ENCODE measurements at regions not wholly inside any gene's neighbourhood (a gene's known extent, or its start where the extent isn't known, plus 50 kb on each side); places are given as distances from the start of the nearest gene placed in this dataset.

GRCh38 chr7:1336509-1336908 is 103.8 kb downstream of the UNCX start:
- no peak overlapping the region for H3K4me3 ChIP-seq (ENCODE audit: low read depth, low read length)
- no peak for DNase-seq (ENCODE audit: low read depth)

- no peak overlapping the region for H3K4me3 ChIP-seq (ENCODE audit: low read depth, low read length)
- DNase-seq (ENCODE audit: low read depth) = no peak
Measured at GRCh38 chr7:1339611-1340010, 106.9 kb downstream of the UNCX start.

GRCh38 chr7:1340031-1340430 is 107.4 kb downstream of the UNCX start:
- H3K4me3 ChIP-seq (ENCODE audit: low read depth, low read length) = no peak overlapping the region
- DNase-seq (ENCODE audit: low read depth) = no peak

- no peak for DNase-seq (ENCODE audit: low read depth)
- H3K4me3 ChIP-seq (ENCODE audit: low read depth, low read length) = no peak overlapping the region
Measured at GRCh38 chr7:1340461-1341360, 108.0 kb downstream of the UNCX start.

GRCh38 chr7:1341361-1342089 is 108.9 kb downstream of the UNCX start:
- H3K4me3 ChIP-seq (ENCODE audit: low read depth, low read length) = no peak overlapping the region
- DNase-seq (ENCODE audit: low read depth) = no peak

- no peak for DNase-seq (ENCODE audit: low read depth)
Measured at GRCh38 chr7:1342090-1342640, 109.5 kb downstream of the UNCX start.

GRCh38 chr7:1343551-1343950 is 110.9 kb downstream of the UNCX start:
- H3K4me3 ChIP-seq (ENCODE audit: low read depth, low read length) = no peak overlapping the region
- DNase-seq (ENCODE audit: low read depth) = no peak

More at GRCh38 chr7:1342090-1342640, 109.5 kb downstream of the UNCX start:
- no peak overlapping the region for H3K4me3 ChIP-seq (ENCODE audit: low read depth, low read length)

GRCh38 chr7:1344421-1344820 is 111.7 kb downstream of the UNCX start:
- no peak overlapping the region for H3K4me3 ChIP-seq (ENCODE audit: low read depth, low read length)
- no peak for DNase-seq (ENCODE audit: low read depth)

GRCh38 chr7:1344981-1345701 is 112.5 kb downstream of the UNCX start:
- no peak for DNase-seq (ENCODE audit: low read depth)
- H3K4me3 ChIP-seq (ENCODE audit: low read depth, low read length) = no peak overlapping the region

- DNase-seq (ENCODE audit: low read depth) = no peak
- no peak overlapping the region for H3K4me3 ChIP-seq (ENCODE audit: low read depth, low read length)
Measured at GRCh38 chr7:1345796-1346755, 113.2 kb downstream of the MICALL2 start.

- H3K4me3 ChIP-seq (ENCODE audit: low read depth, low read length) = no peak overlapping the region
- DNase-seq (ENCODE audit: low read depth) = no peak
Measured at GRCh38 chr7:1346851-1347250, 112.4 kb downstream of the MICALL2 start.

- no peak for DNase-seq (ENCODE audit: low read depth)
- H3K4me3 ChIP-seq (ENCODE audit: low read depth, low read length) = no peak overlapping the region
Measured at GRCh38 chr7:1348096-1348822, 111.0 kb downstream of the MICALL2 start.

GRCh38 chr7:1348823-1349335 is 110.4 kb downstream of the MICALL2 start:
- DNase-seq (ENCODE audit: low read depth) = no peak
- no peak overlapping the region for H3K4me3 ChIP-seq (ENCODE audit: low read depth, low read length)

GRCh38 chr7:1349351-1349761 is 109.9 kb downstream of the MICALL2 start:
- DNase-seq (ENCODE audit: low read depth) = no peak
- no peak overlapping the region for H3K4me3 ChIP-seq (ENCODE audit: low read depth, low read length)

- no peak for DNase-seq (ENCODE audit: low read depth)
- H3K4me3 ChIP-seq (ENCODE audit: low read depth, low read length) = no peak overlapping the region
Measured at GRCh38 chr7:1351881-1352625, 107.2 kb downstream of the MICALL2 start.

- H3K4me3 ChIP-seq (ENCODE audit: low read depth, low read length) = no peak overlapping the region
- no peak for DNase-seq (ENCODE audit: low read depth)
Measured at GRCh38 chr7:1352656-1353271, 106.5 kb downstream of the MICALL2 start.
